Mesothelial cell of epicardium (in vitro differentiated cells): ENCODE measurements at regions not wholly inside any gene's neighbourhood (a gene's known extent, or its start where the extent isn't known, plus 50 kb on each side); places are given as distances from the start of the nearest gene placed in this dataset.

Experiments
- DNase-seq, 2 experiments: peaks; one replicate each; pipeline ENCODE4 v3.0.0; 2021; ENCODE audit warnings: low spot score in 2 of 2; ENCODE audit not compliant: unreplicated experiment in 2 of 2
- H3K27ac Mint-ChIP-seq: 2 replicates; pipeline ENCODE4 v1.8.0; 2021; ENCODE audit warnings: mixed read lengths
- H3K27me3 Mint-ChIP-seq: 2 replicates; pipeline ENCODE4 v1.8.0; 2021; ENCODE audit warnings: low read depth, mixed read lengths
- H3K36me3 Mint-ChIP-seq: 2 replicates; pipeline ENCODE4 v1.8.0; 2021; ENCODE audit warnings: mixed read lengths
- H3K4me1 Mint-ChIP-seq: 2 replicates; pipeline ENCODE4 v1.8.0; 2021; ENCODE audit warnings: mixed read lengths
- H3K4me3 Mint-ChIP-seq: 2 replicates; pipeline ENCODE4 v1.8.0; 2021; ENCODE audit warnings: mild to moderate bottlenecking, moderate library complexity, mixed read lengths
- H3K9me3 Mint-ChIP-seq: 2 replicates; pipeline ENCODE4 v1.8.0; 2021; ENCODE audit warnings: mixed read lengths
- CTCF ChIP-seq: fragments of 200-600 bp; sonication (generic); IDR thresholded peaks from one replicate; pipeline ENCODE4 v1.5.0; 2021; ENCODE audit warnings: antibody characterized with exemption; ENCODE audit not compliant: unreplicated experiment

DNA sequence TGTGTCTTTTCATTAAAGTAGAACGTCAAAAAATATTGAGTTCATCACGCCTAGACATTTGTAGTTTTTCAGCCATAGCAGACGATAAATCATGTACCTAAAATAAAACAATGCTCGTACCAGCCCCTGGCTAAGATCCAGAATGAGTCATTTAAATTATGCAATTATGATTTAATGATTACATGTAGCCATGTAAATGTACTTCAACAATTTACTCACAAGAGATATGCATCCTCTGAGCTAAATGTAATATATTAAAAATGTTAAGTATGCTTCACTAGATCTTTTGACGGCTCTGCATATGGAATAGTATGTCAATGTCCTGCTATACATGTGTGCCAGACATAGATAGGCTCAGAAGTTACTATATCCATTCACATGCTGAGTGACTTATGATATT, 1077.8 kb downstream of the ARAP2 start:
- Mint-ChIP-seq H3K36me3 (no peaks in the 10 kb centered on the region), H3K27me3 (no peaks in the 10 kb centered on the region), H3K27ac (no peak overlapping the region), H3K4me3 (no peak overlapping the region), H3K9me3 (peaks cover 29% of the 10 kb centered on the region), H3K4me1 (peaks cover under 1% of the 10 kb centered on the region)
- DNase-seq, result no peak
- no peak for TF ChIP-seq CTCF

- H3K36me3 Mint-ChIP-seq, result no peaks in the 10 kb centered on the region
- DNase-seq, result no peak
- H3K27me3 Mint-ChIP-seq, result no peaks in the 10 kb centered on the region
- no peak overlapping the region for H3K4me3 Mint-ChIP-seq
- peaks cover 3% of the 10 kb centered on the region for H3K4me1 Mint-ChIP-seq
- no peak overlapping the region for H3K27ac Mint-ChIP-seq
- H3K9me3 Mint-ChIP-seq, result peaks cover 29% of the 10 kb centered on the region
- no peak for TF ChIP-seq CTCF
Measured at GRCh38 chr4:35167385-35167784, 1076.9 kb downstream of the ARAP2 start.

DNA sequence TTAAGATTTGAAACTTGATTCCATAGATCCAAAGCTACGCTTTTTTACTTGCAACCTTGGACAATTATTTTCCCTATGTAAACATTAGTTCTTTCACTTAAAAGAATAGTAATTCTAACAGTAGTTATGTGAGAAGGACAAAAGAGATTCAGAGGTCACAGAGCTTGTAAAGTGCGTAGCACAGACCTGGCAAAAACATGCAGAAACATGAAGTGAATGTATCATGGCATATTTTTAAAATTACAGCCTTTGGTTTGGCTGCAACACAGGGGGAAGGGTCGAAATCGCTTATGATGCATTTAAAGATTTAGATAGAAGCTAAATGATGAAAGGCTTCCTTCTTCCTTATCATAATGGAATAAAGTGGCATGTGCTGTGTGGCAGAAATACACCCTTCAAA, 1068.8 kb downstream of the ARAP2 start:
- H3K27me3 Mint-ChIP-seq, result no peaks in the 10 kb centered on the region
- H3K4me1 Mint-ChIP-seq, result peaks cover 37% of the 10 kb centered on the region
- no peak overlapping the region for H3K4me3 Mint-ChIP-seq
- DNase-seq, result no peak
- peak overlapping the region; percentile 32 for H3K27ac Mint-ChIP-seq
- peaks cover 4% of the 10 kb centered on the region for H3K9me3 Mint-ChIP-seq
- H3K36me3 Mint-ChIP-seq, result peaks cover 3% of the 10 kb centered on the region
- no peak for TF ChIP-seq CTCF

DNA sequence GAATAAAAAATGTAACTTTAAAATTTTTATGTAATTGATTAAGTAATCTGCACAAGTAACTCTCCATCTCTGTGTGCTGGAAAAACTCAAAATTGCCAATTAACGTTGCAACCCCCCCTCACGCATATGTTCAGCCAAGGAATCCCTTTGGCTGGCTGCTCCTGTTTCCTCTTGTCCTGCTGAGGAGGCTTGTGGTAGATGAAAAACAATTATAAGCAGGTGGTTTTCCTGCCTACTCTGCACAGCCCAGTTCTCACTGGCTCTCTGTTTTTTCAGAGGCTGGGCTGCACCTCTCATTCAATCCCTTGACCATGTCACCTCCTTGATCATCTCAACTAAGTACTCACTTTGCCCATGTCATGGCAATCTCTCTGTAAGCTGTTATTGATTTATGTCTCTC, 1068.4 kb downstream of the ARAP2 start:
- peaks cover 3% of the 10 kb centered on the region for H3K36me3 Mint-ChIP-seq
- H3K4me3 Mint-ChIP-seq, result no peak overlapping the region
- H3K27ac Mint-ChIP-seq, result peak overlapping the region; percentile 23
- H3K9me3 Mint-ChIP-seq, result peaks cover under 1% of the 10 kb centered on the region
- H3K4me1 Mint-ChIP-seq, result peaks cover 37% of the 10 kb centered on the region
- no peak for TF ChIP-seq CTCF
- no peaks in the 10 kb centered on the region for H3K27me3 Mint-ChIP-seq
- no peak for DNase-seq

GRCh38 chr4:35182451-35182850, 1061.9 kb downstream of the ARAP2 start:
- no peak for DNase-seq
- H3K27ac Mint-ChIP-seq, result no peak overlapping the region
- TF ChIP-seq CTCF, result no peak
- no peaks in the 10 kb centered on the region for H3K27me3 Mint-ChIP-seq
- no peak overlapping the region for H3K4me3 Mint-ChIP-seq
- peaks cover 8% of the 10 kb centered on the region for H3K4me1 Mint-ChIP-seq
- peaks cover 39% of the 10 kb centered on the region for H3K9me3 Mint-ChIP-seq
- H3K36me3 Mint-ChIP-seq, result no peaks in the 10 kb centered on the region

DNA sequence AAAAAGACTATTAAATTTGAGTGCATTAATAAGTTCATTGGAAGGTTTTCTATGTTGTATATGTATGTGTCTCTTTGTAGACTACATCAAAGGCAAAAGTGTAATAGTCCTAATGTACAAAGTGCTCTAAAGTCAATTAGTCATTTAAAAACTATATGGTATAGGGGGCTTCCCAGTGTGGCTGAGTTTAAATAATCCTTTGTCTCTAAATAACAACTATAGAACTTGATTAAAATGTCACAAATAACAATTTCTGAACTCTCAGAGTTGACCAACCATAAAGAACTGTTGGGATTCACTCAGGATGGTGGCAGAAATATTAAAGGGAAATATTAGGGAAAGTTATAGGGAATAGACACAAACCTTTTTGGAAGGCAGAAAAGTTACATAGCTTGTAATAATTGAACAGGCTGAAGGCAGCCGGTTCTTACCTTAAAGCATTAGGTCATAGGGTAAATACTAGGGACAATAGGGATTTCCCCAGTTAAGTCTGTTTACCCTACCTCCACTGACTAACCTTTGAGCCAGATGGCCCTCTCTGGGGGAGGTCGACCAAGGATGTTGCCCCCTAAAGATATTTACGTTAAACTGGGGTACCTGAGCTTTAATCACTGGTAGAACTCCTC, 1054.2 kb downstream of the ARAP2 start:
- Mint-ChIP-seq H3K36me3 (no peaks in the 10 kb centered on the region), H3K27ac (no peak overlapping the region), H3K4me1 (peaks cover 3% of the 10 kb centered on the region), H3K9me3 (peaks cover 20% of the 10 kb centered on the region), H3K4me3 (no peak overlapping the region), H3K27me3 (no peaks in the 10 kb centered on the region)
- no peak for DNase-seq
- TF ChIP-seq CTCF, result no peak
